ENCODE measurements at regions not wholly inside any gene's neighbourhood (a gene's known extent, or its start where the extent isn't known, plus 50 kb on each side); places are given as distances from the start of the nearest gene placed in this dataset.

DNA sequence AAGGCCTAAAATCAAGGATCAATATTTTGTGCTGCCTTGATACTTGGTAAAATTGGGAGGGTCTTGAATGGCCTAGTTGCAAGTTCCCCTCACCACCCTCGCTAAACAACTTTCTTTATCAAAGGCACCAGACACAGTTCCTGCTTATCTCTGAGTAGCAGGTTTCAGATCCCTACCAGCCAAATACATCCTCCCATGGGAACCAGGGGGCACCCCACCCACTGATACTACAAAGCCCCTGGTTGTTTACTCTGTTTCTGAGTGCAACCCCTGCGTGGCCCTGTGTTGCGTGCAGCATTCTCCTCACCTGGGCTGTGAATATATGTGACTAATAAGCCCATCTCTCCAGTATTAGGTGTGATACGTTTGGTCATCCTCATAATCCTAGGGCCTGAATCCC lies 314.9 kb downstream of the DRD1 start:
- Histone ChIP-seq H3K4me1 (ENCODE audit: control insufficient read depth, insufficient read depth, low read length, poor library complexity, severe bottlenecking) (no peaks in the 10 kb centered on the region), H3K36me3 (ENCODE audit: control insufficient read depth, insufficient read depth, low read length) (no peaks in the 10 kb centered on the region), H3K27me3 (replicated peaks; ENCODE audit: control insufficient read depth, insufficient read depth, low read length, poor library complexity, severe bottlenecking) (no peaks in the 10 kb centered on the region), H3K9me3 (ENCODE audit: control insufficient read depth, low read length) (no peaks in the 10 kb centered on the region), H3K27ac (ENCODE audit: insufficient read depth, low read length, poor library complexity, severe bottlenecking) (no peak overlapping the region), H3K4me3 (ENCODE audit: insufficient read depth, low read depth, low read length, poor library complexity, severe bottlenecking) (no peak overlapping the region)
- no peak for DNase-seq

DNA sequence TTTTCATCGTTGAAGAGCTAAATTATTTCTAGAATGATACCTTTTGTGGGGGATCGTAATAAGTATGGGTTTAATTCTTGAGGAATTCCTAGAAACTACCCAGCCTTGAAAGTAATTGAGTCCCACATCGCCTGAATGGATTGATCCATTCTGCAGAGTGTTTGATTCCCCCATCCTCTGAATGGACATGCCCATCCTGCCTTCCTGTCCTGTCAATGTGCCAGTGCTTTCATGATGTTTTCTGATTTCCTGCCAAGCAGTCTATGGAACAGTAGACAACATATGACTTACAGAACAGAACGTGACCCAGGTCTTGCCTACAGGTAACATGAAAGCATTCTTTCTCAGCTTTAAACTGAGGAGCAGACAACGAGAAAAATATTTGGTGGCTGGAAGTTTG lies 319.2 kb downstream of the DRD1 start:
- Histone ChIP-seq H3K36me3 (ENCODE audit: control insufficient read depth, insufficient read depth, low read length) (no peaks in the 10 kb centered on the region), H3K27ac (ENCODE audit: insufficient read depth, low read length, poor library complexity, severe bottlenecking) (no peak overlapping the region), H3K9me3 (ENCODE audit: control insufficient read depth, low read length) (no peaks in the 10 kb centered on the region), H3K4me1 (ENCODE audit: control insufficient read depth, insufficient read depth, low read length, poor library complexity, severe bottlenecking) (no peaks in the 10 kb centered on the region), H3K27me3 (replicated peaks; ENCODE audit: control insufficient read depth, insufficient read depth, low read length, poor library complexity, severe bottlenecking) (no peaks in the 10 kb centered on the region), H3K4me3 (ENCODE audit: insufficient read depth, low read depth, low read length, poor library complexity, severe bottlenecking) (no peak overlapping the region)
- no peak for DNase-seq

DNA sequence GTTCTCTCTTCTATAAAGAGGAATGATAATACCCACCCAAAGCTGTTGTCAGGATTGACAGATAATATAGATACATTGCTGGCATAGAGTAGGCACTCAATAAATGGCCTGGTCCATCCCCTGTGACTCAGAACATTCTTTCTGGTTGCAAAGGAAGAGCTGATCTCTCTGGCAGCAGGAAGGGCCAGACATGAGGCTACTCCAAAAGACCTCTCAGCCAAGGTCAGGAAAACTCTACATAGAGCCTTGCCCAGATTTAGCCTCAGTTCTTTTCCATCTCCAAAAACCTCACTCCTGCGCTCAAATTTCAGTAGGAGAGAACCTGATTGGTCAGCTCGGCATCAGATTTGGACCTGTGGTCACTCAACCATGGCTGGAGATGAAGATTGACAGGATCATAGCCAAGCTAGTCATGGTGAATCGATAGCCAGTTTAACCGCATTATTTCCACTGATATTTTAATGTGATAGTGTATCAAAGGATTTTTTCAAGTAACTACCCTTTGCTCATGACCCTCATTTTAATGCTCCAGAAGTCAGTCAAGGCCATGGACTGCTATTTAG lies 319.6 kb downstream of the DRD1 start:
- DNase-seq, result no peak
- no peak overlapping the region for H3K4me3 ChIP-seq (ENCODE audit: insufficient read depth, low read depth, low read length, poor library complexity, severe bottlenecking)
- H3K4me1 ChIP-seq (ENCODE audit: control insufficient read depth, insufficient read depth, low read length, poor library complexity, severe bottlenecking), result no peaks in the 10 kb centered on the region
- H3K9me3 ChIP-seq (ENCODE audit: control insufficient read depth, low read length), result no peaks in the 10 kb centered on the region
- H3K27me3 ChIP-seq (replicated peaks; ENCODE audit: control insufficient read depth, insufficient read depth, low read length, poor library complexity, severe bottlenecking), result no peaks in the 10 kb centered on the region
- H3K27ac ChIP-seq (ENCODE audit: insufficient read depth, low read length, poor library complexity, severe bottlenecking), result no peak overlapping the region
- H3K36me3 ChIP-seq (ENCODE audit: control insufficient read depth, insufficient read depth, low read length), result no peaks in the 10 kb centered on the region

DNA sequence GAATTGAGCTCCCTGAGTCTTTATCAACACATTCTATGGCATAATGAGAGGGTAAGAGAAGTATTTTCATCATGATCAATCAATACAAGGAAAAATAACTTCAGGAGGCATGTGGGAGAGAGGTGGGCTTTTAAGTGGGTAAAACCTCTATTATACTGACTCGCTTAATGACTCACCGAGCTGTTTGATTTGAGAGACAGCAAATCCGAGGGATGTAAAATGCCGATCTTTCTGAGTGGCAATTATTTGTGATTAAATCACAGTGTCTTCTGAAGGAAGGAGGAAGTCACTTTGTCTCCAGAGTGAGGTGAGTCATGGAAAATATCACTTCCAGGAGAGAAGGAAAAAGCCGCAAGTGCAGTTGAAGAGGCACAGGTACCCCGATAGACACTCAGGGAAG lies 320.4 kb downstream of the DRD1 start:
- H3K4me1 ChIP-seq (ENCODE audit: control insufficient read depth, insufficient read depth, low read length, poor library complexity, severe bottlenecking), result no peaks in the 10 kb centered on the region
- H3K9me3 ChIP-seq (ENCODE audit: control insufficient read depth, low read length), result no peaks in the 10 kb centered on the region
- H3K36me3 ChIP-seq (ENCODE audit: control insufficient read depth, insufficient read depth, low read length), result no peaks in the 10 kb centered on the region
- no peak overlapping the region for H3K4me3 ChIP-seq (ENCODE audit: insufficient read depth, low read depth, low read length, poor library complexity, severe bottlenecking)
- DNase-seq, result no peak
- no peaks in the 10 kb centered on the region for H3K27me3 ChIP-seq (replicated peaks; ENCODE audit: control insufficient read depth, insufficient read depth, low read length, poor library complexity, severe bottlenecking)
- no peak overlapping the region for H3K27ac ChIP-seq (ENCODE audit: insufficient read depth, low read length, poor library complexity, severe bottlenecking)

DNA sequence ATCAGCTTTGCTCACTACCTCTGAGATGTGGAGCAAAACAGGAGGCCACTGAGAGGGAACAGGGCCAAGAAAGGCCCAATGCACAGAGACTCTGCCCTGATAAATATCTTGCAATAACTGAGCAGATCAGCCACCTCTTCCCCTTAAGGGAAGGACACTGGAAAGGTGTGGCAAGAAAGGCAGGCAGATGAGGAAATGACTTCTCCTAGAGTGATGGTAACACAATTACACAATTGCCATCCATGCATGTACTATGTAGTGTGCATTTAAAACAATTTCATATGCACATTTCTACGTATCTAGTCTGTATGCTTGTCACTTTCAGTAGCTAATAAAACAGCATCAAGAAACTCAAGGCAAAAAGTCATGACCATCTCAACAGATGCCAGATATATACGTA lies 322.5 kb downstream of the DRD1 start:
- H3K4me1 ChIP-seq (ENCODE audit: control insufficient read depth, insufficient read depth, low read length, poor library complexity, severe bottlenecking), result no peaks in the 10 kb centered on the region
- no peak for DNase-seq
- H3K27me3 ChIP-seq (replicated peaks; ENCODE audit: control insufficient read depth, insufficient read depth, low read length, poor library complexity, severe bottlenecking), result no peaks in the 10 kb centered on the region
- H3K9me3 ChIP-seq (ENCODE audit: control insufficient read depth, low read length), result no peaks in the 10 kb centered on the region
- no peak overlapping the region for H3K27ac ChIP-seq (ENCODE audit: insufficient read depth, low read length, poor library complexity, severe bottlenecking)
- no peaks in the 10 kb centered on the region for H3K36me3 ChIP-seq (ENCODE audit: control insufficient read depth, insufficient read depth, low read length)
- H3K4me3 ChIP-seq (ENCODE audit: insufficient read depth, low read depth, low read length, poor library complexity, severe bottlenecking), result no peak overlapping the region

DNA sequence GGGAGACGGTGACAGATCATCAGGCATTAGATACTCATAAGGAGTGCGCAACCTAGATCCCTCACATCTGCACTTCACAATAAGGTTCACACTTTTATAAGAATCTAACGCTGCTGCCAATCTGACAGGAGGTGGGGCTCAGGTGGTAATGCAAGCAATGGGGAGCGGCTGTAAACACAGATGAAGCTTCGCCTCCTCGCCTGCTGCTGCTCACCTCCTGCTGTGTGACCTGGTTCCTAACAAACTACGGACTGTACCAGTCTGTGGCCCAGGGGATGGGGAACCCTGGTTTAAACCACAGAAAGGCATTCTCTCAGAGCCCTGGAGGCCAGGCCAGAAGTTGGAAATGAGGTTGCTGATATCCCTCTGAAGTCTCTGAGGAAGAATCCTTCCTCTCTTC lies 323.6 kb downstream of the DRD1 start:
- no peak for DNase-seq
- Histone ChIP-seq H3K4me1 (ENCODE audit: control insufficient read depth, insufficient read depth, low read length, poor library complexity, severe bottlenecking) (no peaks in the 10 kb centered on the region), H3K4me3 (ENCODE audit: insufficient read depth, low read depth, low read length, poor library complexity, severe bottlenecking) (no peak overlapping the region), H3K36me3 (ENCODE audit: control insufficient read depth, insufficient read depth, low read length) (no peaks in the 10 kb centered on the region), H3K9me3 (ENCODE audit: control insufficient read depth, low read length) (no peaks in the 10 kb centered on the region), H3K27ac (ENCODE audit: insufficient read depth, low read length, poor library complexity, severe bottlenecking) (no peak overlapping the region), H3K27me3 (replicated peaks; ENCODE audit: control insufficient read depth, insufficient read depth, low read length, poor library complexity, severe bottlenecking) (no peaks in the 10 kb centered on the region)

DNA sequence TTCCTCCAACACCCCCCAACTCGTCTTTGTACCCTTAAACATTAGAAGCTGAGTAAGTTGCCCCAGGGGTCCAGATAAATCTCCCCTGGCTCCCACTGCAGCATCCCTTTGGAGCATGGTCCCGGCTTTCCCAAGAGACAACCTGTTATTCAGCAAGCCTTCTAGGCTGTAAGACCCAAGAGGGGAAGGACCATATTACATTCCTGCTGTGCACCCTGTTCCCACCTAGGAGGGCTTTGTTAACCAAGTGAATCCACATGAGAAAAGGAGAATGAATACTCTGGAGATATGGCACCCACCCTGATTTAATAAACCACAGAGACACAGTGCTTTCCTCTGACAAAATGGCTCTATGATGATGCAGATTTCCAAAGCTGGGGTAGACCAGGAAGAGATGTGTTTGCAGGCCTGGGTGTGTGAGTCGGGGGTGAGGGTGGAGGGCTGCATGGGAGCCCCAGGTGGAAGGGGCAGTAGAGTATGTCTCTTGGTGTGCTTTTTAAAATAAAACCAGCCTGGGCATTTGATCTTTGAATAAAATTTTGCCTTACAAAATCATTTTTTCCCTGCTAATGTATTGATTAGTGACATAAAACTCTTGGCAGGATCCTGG lies 325.2 kb downstream of the DRD1 start:
- Histone ChIP-seq H3K36me3 (ENCODE audit: control insufficient read depth, insufficient read depth, low read length) (no peaks in the 10 kb centered on the region), H3K4me1 (ENCODE audit: control insufficient read depth, insufficient read depth, low read length, poor library complexity, severe bottlenecking) (no peaks in the 10 kb centered on the region), H3K27me3 (replicated peaks; ENCODE audit: control insufficient read depth, insufficient read depth, low read length, poor library complexity, severe bottlenecking) (no peaks in the 10 kb centered on the region), H3K9me3 (ENCODE audit: control insufficient read depth, low read length) (no peaks in the 10 kb centered on the region), H3K4me3 (ENCODE audit: insufficient read depth, low read depth, low read length, poor library complexity, severe bottlenecking) (no peak overlapping the region), H3K27ac (ENCODE audit: insufficient read depth, low read length, poor library complexity, severe bottlenecking) (no peak overlapping the region)
- DNase-seq, result no peak

DNA sequence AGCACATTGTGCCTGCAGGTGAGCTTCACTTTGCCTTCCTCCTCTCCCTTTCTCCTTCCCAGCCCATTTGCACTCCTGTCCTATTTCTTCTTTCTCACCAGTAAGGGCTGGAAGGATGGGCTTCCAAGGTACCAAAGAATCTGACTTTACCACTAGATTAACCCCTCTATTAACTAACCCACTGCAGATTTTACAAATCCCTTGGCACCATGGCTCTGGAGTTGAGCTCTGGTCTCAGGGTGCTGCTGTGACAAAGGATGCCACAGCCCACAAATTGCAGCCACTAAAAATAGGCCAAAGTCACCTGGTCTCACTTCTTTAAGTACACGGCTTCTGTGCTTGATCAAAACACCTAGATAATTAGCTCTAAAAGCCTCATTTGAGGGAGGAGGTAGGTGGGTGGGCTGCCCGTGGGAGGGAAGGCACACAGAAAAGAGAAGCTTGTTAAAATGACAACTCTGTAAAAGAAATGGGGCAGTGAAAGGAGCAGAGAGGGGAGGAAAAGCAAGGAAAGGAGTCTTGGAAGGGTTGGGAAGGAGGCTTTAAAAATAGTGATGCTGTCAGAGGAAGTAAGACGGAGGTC lies 327.4 kb downstream of the DRD1 start:
- DNase-seq, result no peak
- H3K4me1 ChIP-seq (ENCODE audit: control insufficient read depth, insufficient read depth, low read length, poor library complexity, severe bottlenecking), result no peaks in the 10 kb centered on the region
- H3K27ac ChIP-seq (ENCODE audit: insufficient read depth, low read length, poor library complexity, severe bottlenecking), result no peak overlapping the region
- H3K36me3 ChIP-seq (ENCODE audit: control insufficient read depth, insufficient read depth, low read length), result no peaks in the 10 kb centered on the region
- no peaks in the 10 kb centered on the region for H3K27me3 ChIP-seq (replicated peaks; ENCODE audit: control insufficient read depth, insufficient read depth, low read length, poor library complexity, severe bottlenecking)
- no peaks in the 10 kb centered on the region for H3K9me3 ChIP-seq (ENCODE audit: control insufficient read depth, low read length)
- H3K4me3 ChIP-seq (ENCODE audit: insufficient read depth, low read depth, low read length, poor library complexity, severe bottlenecking), result no peak overlapping the region

DNA sequence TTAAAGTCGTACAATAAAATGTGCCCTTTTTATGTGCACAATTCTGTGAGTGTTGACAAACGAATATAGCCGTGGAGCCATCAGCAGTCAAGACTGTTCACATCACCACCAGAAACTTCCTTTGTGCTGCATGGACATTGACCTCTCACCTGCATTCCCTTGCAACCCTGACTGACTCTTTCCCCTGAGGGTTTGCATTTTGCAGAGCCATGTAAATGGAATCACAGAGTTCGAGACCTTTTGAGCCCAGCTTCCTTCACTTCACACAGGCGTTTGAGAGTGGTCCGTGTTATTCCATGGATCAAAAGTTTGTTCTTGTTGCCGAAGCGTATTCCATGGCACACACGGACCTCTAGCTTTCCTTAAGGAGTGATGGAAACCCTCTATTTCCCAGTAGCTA lies 328.2 kb downstream of the DRD1 start:
- no peak overlapping the region for H3K4me3 ChIP-seq (ENCODE audit: insufficient read depth, low read depth, low read length, poor library complexity, severe bottlenecking)
- no peaks in the 10 kb centered on the region for H3K27me3 ChIP-seq (replicated peaks; ENCODE audit: control insufficient read depth, insufficient read depth, low read length, poor library complexity, severe bottlenecking)
- H3K27ac ChIP-seq (ENCODE audit: insufficient read depth, low read length, poor library complexity, severe bottlenecking), result no peak overlapping the region
- H3K9me3 ChIP-seq (ENCODE audit: control insufficient read depth, low read length), result no peaks in the 10 kb centered on the region
- DNase-seq, result no peak
- H3K36me3 ChIP-seq (ENCODE audit: control insufficient read depth, insufficient read depth, low read length), result no peaks in the 10 kb centered on the region
- no peaks in the 10 kb centered on the region for H3K4me1 ChIP-seq (ENCODE audit: control insufficient read depth, insufficient read depth, low read length, poor library complexity, severe bottlenecking)

DNA sequence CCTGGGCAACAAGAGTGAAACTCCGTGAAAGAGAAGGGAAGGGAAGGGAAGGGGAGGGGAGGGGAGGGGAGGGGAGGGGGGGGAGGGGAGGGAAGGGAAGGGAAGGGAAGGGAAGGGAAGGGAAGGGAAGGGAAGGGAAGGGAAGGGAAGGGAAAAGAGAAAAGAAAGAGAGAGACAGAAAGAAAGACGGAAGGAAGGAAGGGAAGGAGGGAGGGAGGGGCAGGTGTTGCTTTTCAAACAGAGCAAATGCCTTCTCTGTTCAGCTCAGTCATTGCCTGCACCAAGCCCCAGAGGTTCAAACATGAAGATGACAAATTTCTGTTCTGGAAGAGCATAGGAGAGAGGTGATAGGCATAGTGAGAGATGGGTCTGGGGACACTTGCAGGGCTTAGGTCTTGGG lies 330.0 kb downstream of the DRD1 start:
- Histone ChIP-seq H3K27ac (ENCODE audit: insufficient read depth, low read length, poor library complexity, severe bottlenecking) (no peak overlapping the region), H3K36me3 (ENCODE audit: control insufficient read depth, insufficient read depth, low read length) (no peaks in the 10 kb centered on the region), H3K4me1 (ENCODE audit: control insufficient read depth, insufficient read depth, low read length, poor library complexity, severe bottlenecking) (no peaks in the 10 kb centered on the region), H3K9me3 (ENCODE audit: control insufficient read depth, low read length) (no peaks in the 10 kb centered on the region), H3K27me3 (replicated peaks; ENCODE audit: control insufficient read depth, insufficient read depth, low read length, poor library complexity, severe bottlenecking) (no peaks in the 10 kb centered on the region), H3K4me3 (ENCODE audit: insufficient read depth, low read depth, low read length, poor library complexity, severe bottlenecking) (no peak overlapping the region)
- no peak for DNase-seq

Data from effector memory CD4-positive, alpha-beta T cell (primary cell).